ENCODE measurements at regions not wholly inside any gene's neighbourhood (a gene's known extent, or its start where the extent isn't known, plus 50 kb on each side); places are given as distances from the start of the nearest gene placed in this dataset.
"Not testable (repeated sequence)": the region's sequence is repeated elsewhere in the genome, so short reads cannot be mapped to it uniquely, and the experiment has no call there.

DNA sequence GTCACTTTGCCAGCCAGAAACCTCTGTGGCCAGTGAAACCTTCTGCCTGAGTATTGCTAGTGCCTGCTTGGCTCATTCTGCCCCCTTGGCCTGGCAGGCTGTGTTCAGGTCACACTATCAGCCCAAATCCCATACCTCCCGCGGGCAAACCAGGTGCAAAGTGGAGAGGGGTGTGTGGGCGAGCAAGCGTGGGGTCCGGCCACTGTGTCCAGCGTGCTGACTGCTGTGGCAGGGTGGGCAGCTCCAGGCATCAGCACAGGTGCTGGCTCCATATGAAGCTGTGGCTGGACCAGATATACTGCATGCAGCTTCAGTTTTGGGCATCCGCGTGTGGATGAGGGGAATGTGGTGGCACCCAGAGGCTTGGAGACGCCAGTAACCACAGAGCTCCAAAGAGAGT is 576.5 kb upstream of the EDIL3 start:
- Histone ChIP-seq H3K27me3 (ENCODE audit: control insufficient read depth in 1 of 2, insufficient read depth in 2 of 2, low read length in 2 of 2) (no peaks in the 10 kb centered on the region), H3K9ac (ENCODE audit: low read length) (no peak overlapping the region), H3K9me3 (ENCODE audit: low read length) (no peaks in the 10 kb centered on the region), H3K4me3 (ENCODE audit: low read depth in 1 of 2, low read length in 2 of 2) (no peak overlapping the region), H3K27ac (ENCODE audit: low read depth, low read length) (no peak overlapping the region), H3K4me1 (ENCODE audit: insufficient read depth, low read length) (no peaks in the 10 kb centered on the region), H3K36me3 (ENCODE audit: insufficient read depth, low read length) (no peaks in the 10 kb centered on the region)

DNA sequence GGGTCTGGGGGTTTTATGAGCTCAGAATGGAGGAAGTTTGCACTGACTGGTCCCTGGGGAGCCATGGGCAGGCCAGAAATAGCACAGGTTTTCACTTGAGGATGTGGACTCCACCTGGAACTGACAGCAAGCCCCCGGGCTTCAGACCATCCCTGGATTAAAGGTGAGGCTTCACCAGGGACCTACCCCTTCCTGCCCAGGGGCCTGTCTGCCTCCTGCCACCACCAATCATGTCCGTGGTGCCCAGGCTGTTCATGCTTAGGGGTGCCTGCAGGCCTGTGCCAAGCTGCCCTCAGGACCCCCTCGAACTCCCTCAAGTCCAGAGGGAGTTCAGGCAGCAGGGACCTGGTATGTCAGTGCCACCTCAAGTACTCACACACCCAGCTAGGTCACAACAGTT is 577.2 kb upstream of the EDIL3 start:
- Histone ChIP-seq H3K9ac (ENCODE audit: low read length) (no peak overlapping the region), H3K27ac (ENCODE audit: low read depth, low read length) (no peak overlapping the region), H3K4me1 (ENCODE audit: insufficient read depth, low read length) (no peaks in the 10 kb centered on the region), H3K27me3 (ENCODE audit: control insufficient read depth in 1 of 2, insufficient read depth in 2 of 2, low read length in 2 of 2) (no peaks in the 10 kb centered on the region), H3K9me3 (ENCODE audit: low read length) (no peaks in the 10 kb centered on the region), H3K4me3 (ENCODE audit: low read depth in 1 of 2, low read length in 2 of 2) (no peak overlapping the region), H3K36me3 (ENCODE audit: insufficient read depth, low read length) (no peaks in the 10 kb centered on the region)

DNA sequence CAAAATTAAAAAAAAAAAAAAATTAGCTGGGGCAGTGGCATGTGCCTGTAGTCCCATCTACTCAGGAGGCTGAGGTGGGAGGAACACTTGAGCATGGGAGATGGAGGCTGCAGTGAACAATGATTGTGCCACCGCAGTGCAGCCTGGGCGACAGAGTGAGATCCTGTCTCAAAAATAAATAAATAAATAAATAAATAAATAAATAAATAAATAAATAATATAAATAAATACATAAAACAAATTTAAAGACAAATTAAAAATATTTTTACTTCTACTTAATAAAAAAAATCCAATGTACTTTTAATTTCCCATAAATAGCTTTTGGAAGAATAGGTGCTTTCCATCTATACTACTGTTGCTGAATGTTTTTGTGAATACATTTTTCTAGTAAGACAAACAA is 598.4 kb upstream of the EDIL3 start:
- Histone ChIP-seq H3K9ac (ENCODE audit: low read length) (no peak overlapping the region), H3K9me3 (ENCODE audit: low read length) (no peaks in the 10 kb centered on the region), H3K4me3 (ENCODE audit: low read depth in 1 of 2, low read length in 2 of 2) (no peak overlapping the region), H3K4me1 (ENCODE audit: insufficient read depth, low read length) (no peaks in the 10 kb centered on the region), H3K27ac (ENCODE audit: low read depth, low read length) (no peak overlapping the region), H3K27me3 (ENCODE audit: control insufficient read depth in 1 of 2, insufficient read depth in 2 of 2, low read length in 2 of 2) (no peaks in the 10 kb centered on the region), H3K36me3 (ENCODE audit: insufficient read depth, low read length) (no peaks in the 10 kb centered on the region)

DNA sequence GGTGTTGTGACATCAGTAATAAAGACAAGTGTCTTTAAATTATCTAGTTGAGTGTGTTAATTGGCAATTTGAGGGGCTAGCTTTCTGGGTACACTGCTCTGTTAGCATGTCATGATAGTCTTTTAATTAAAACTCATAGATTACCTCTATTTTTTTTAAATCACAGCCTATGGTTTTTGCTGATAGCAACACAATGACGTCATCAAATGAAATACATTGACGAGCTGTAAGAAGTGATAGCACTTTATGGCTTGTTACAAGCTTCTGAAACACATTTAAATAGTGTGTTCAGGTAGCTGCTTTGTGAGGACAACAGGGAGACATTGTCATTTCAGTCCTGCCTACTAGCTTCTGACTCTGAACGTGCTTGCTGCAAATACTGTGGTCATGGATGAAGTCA is 600.5 kb upstream of the EDIL3 start:
- Histone ChIP-seq H3K27me3 (ENCODE audit: control insufficient read depth in 1 of 2, insufficient read depth in 2 of 2, low read length in 2 of 2) (no peaks in the 10 kb centered on the region), H3K27ac (ENCODE audit: low read depth, low read length) (no peak overlapping the region), H3K4me3 (ENCODE audit: low read depth in 1 of 2, low read length in 2 of 2) (no peak overlapping the region), H3K36me3 (ENCODE audit: insufficient read depth, low read length) (no peaks in the 10 kb centered on the region), H3K4me1 (ENCODE audit: insufficient read depth, low read length) (no peaks in the 10 kb centered on the region), H3K9ac (ENCODE audit: low read length) (no peak overlapping the region), H3K9me3 (ENCODE audit: low read length) (no peaks in the 10 kb centered on the region)

DNA sequence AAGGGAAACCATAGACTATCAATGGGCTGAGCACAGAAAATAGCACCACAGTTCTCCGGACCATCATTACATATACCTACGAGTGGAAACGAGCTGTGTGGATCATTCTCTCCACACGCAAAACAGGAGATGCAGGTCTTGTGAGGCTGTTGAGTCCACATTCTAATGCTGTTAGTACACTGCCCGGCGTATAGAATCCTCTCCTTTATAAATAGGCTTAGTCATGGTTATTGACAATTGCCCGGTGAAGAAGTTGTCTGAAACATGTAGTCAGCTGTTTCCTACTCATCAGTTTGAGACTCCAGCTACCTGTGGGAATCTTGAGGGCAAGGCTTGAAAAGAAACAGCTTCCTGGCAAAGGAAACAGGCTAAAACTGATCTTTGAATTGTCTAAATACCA is 602.0 kb upstream of the EDIL3 start:
- Histone ChIP-seq H3K4me1 (ENCODE audit: insufficient read depth, low read length) (no peaks in the 10 kb centered on the region), H3K4me3 (ENCODE audit: low read depth in 1 of 2, low read length in 2 of 2) (no peak overlapping the region), H3K27me3 (ENCODE audit: control insufficient read depth in 1 of 2, insufficient read depth in 2 of 2, low read length in 2 of 2) (no peaks in the 10 kb centered on the region), H3K27ac (ENCODE audit: low read depth, low read length) (no peak overlapping the region), H3K9me3 (ENCODE audit: low read length) (no peaks in the 10 kb centered on the region), H3K36me3 (ENCODE audit: insufficient read depth, low read length) (no peaks in the 10 kb centered on the region), H3K9ac (ENCODE audit: low read length) (no peak overlapping the region)

DNA sequence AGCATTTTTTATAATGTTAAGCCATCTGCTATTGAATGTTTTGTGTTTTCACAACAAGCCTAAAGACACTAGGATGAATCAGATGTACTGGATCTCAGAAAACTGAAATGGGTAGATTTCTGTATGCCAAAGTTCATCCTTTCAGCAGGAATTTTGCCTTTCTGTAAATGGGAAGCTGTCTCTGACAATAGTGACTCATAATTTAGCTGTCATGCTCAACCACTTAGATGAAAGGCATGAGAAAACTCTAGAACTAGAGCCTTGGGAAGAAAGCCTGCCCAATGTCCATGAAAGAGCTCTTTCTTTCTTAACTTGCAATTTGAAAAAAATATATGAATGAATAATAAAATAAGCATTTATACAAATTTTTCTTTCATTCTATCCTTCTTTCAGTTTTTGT is 616.0 kb upstream of the EDIL3 start:
- H3K36me3 ChIP-seq (ENCODE audit: insufficient read depth, low read length): no peaks in the 10 kb centered on the region
- H3K9me3 ChIP-seq (ENCODE audit: low read length): no peaks in the 10 kb centered on the region
- no peak overlapping the region for H3K9ac ChIP-seq (ENCODE audit: low read length)
- no peak overlapping the region for H3K27ac ChIP-seq (ENCODE audit: low read depth, low read length)
- H3K27me3 ChIP-seq (ENCODE audit: control insufficient read depth in 1 of 2, insufficient read depth in 2 of 2, low read length in 2 of 2): no peaks in the 10 kb centered on the region
- no peak overlapping the region for H3K4me3 ChIP-seq (ENCODE audit: low read depth in 1 of 2, low read length in 2 of 2)
- no peaks in the 10 kb centered on the region for H3K4me1 ChIP-seq (ENCODE audit: insufficient read depth, low read length)

DNA sequence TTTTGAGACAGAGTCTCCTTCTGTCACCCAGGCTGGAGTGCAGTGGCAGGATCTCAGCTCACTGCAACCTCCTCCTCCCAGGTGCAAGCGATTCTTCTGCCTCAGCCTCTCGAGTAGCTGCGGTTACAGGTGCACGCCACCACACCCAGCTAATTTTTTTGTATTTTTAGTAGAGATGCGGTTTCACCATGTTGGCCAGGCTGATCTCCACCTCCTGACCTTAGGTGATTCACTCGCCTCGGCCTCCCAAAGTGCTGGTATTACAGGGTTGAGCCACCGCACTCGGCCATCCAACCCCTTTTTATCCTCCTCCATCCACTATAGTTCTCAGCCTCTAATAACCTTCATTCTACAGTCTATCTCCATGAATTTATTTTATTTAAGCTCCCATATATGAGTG is 617.3 kb upstream of the EDIL3 start:
- H3K27ac ChIP-seq (ENCODE audit: low read depth, low read length); H3K9me3 ChIP-seq (ENCODE audit: low read length); H3K9ac ChIP-seq (ENCODE audit: low read length); H3K4me1 ChIP-seq (ENCODE audit: insufficient read depth, low read length); H3K4me3 ChIP-seq (ENCODE audit: low read depth in 1 of 2, low read length in 2 of 2); H3K27me3 ChIP-seq (ENCODE audit: control insufficient read depth in 1 of 2, insufficient read depth in 2 of 2, low read length in 2 of 2); H3K36me3 ChIP-seq (ENCODE audit: insufficient read depth, low read length): not testable (repeated sequence)

DNA sequence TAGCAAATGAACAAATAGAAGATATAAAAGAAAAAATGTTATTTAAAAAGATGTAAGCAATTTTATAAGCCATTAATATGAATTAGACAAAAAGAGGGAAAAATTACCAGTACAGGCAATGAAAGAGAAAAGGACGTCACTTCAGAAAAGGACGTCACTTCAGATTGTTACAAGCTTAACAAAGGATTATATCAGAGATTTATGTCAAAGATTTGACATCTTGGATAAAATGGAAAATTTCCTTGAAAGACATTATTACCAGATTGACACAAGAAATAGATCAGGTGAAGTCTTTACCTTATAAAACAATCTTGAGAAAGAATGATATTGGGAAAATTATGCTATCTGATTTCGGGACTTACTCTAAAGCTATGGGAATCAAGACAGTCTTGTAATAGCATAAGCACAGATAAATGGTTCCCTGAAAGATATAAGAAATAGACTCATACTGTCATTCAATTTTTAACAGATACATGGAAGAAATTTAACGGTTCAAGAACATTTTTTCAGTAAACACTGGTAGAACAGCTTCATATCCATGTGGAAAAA is 625.4 kb upstream of the EDIL3 start:
- Histone ChIP-seq H3K4me3 (ENCODE audit: low read depth in 1 of 2, low read length in 2 of 2) (no peak overlapping the region), H3K4me1 (ENCODE audit: insufficient read depth, low read length) (no peaks in the 10 kb centered on the region), H3K9me3 (ENCODE audit: low read length) (no peaks in the 10 kb centered on the region), H3K9ac (ENCODE audit: low read length) (no peak overlapping the region), H3K27me3 (ENCODE audit: control insufficient read depth in 1 of 2, insufficient read depth in 2 of 2, low read length in 2 of 2) (no peaks in the 10 kb centered on the region), H3K36me3 (ENCODE audit: insufficient read depth, low read length) (no peaks in the 10 kb centered on the region), H3K27ac (ENCODE audit: low read depth, low read length) (no peak overlapping the region)

DNA sequence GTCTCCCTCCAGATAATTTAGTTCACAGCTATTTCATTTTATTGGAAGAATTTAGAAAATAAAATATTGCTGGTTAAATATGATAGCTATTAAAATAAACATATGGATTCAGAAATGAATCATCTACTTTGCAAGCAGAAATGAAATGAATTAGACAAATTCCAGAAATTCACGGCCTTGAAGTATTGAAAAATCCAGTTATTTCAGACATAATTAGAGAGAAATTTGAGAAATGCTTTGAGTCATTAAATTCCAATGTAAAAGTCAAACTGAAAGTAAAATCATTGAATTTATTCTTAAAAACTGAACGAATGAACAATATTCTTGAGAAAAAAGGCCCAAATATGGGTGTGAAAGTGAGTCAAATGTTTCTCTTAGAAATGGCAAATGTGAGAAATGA is 632.6 kb upstream of the EDIL3 start:
- Histone ChIP-seq H3K27ac (ENCODE audit: low read depth, low read length) (no peak overlapping the region), H3K9me3 (ENCODE audit: low read length) (no peaks in the 10 kb centered on the region), H3K4me3 (ENCODE audit: low read depth in 1 of 2, low read length in 2 of 2) (no peak overlapping the region), H3K9ac (ENCODE audit: low read length) (no peak overlapping the region), H3K36me3 (ENCODE audit: insufficient read depth, low read length) (no peaks in the 10 kb centered on the region), H3K4me1 (ENCODE audit: insufficient read depth, low read length) (no peaks in the 10 kb centered on the region), H3K27me3 (ENCODE audit: control insufficient read depth in 1 of 2, insufficient read depth in 2 of 2, low read length in 2 of 2) (no peaks in the 10 kb centered on the region)

DNA sequence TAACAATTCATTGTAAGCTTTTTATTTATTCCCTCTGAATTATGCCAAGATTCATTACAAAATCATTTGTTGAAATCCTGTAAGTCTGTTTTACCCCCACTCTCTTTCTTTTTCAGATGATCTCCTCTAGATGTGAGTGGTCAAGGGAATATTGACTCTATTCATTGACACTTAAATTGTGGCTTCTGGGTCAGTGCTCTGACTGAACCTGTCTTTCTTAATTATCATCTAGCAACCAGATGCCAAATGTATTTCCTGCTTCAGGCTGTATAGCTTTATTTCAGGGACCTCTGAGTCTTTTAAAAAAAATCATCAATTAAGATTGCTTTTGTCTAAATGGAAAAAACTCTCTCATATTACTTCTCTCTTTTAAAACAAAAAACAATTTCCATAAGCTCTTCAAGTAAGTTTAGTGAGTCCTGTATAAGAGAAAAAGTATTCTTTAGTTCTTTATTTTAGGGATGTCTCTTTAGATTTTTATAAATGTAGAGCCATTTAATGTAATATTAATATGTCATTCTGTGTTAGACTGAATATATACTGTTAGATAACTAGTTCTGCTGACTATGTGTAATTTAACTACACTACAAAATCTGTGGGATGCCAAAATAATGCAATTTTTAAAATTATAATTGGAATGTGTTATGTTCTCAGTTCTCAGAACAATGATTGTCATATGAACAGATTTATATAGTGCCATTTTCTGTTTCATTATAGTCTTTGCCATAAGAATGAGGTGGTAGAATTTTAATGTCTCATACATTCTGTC is 645.8 kb upstream of the EDIL3 start:
- no peak overlapping the region for H3K4me3 ChIP-seq (ENCODE audit: low read depth in 1 of 2, low read length in 2 of 2)
- no peak overlapping the region for H3K27ac ChIP-seq (ENCODE audit: low read depth, low read length)
- no peak overlapping the region for H3K9ac ChIP-seq (ENCODE audit: low read length)
- no peaks in the 10 kb centered on the region for H3K4me1 ChIP-seq (ENCODE audit: insufficient read depth, low read length)
- no peaks in the 10 kb centered on the region for H3K9me3 ChIP-seq (ENCODE audit: low read length)
- H3K36me3 ChIP-seq (ENCODE audit: insufficient read depth, low read length): no peaks in the 10 kb centered on the region
- no peaks in the 10 kb centered on the region for H3K27me3 ChIP-seq (ENCODE audit: control insufficient read depth in 1 of 2, insufficient read depth in 2 of 2, low read length in 2 of 2)

DNA sequence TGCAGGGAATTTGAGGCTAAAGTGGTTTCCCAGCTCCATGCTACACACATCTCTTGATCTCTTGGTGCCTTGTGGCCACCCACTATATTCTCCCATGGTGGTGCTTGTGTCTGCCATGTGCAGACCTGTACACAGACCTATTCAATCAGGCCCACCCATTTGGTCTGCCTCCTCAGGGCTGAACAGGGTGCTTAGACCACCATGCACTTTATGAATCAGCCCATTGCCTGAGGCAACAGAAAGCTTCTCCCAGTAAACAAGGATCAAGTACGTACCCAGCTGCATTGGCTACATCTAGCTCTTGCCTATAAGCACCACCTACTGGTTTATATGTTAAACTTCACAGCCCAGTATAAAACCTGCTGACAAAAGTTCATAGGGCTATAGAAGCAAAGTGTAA is 664.3 kb upstream of the EDIL3 start:
- H3K36me3 ChIP-seq (ENCODE audit: insufficient read depth, low read length): no peaks in the 10 kb centered on the region
- H3K27ac ChIP-seq (ENCODE audit: low read depth, low read length): no peak overlapping the region
- no peaks in the 10 kb centered on the region for H3K4me1 ChIP-seq (ENCODE audit: insufficient read depth, low read length)
- H3K4me3 ChIP-seq (ENCODE audit: low read depth in 1 of 2, low read length in 2 of 2): no peak overlapping the region
- no peaks in the 10 kb centered on the region for H3K9me3 ChIP-seq (ENCODE audit: low read length)
- H3K27me3 ChIP-seq (ENCODE audit: control insufficient read depth in 1 of 2, insufficient read depth in 2 of 2, low read length in 2 of 2): no peaks in the 10 kb centered on the region
- H3K9ac ChIP-seq (ENCODE audit: low read length): no peak overlapping the region

DNA sequence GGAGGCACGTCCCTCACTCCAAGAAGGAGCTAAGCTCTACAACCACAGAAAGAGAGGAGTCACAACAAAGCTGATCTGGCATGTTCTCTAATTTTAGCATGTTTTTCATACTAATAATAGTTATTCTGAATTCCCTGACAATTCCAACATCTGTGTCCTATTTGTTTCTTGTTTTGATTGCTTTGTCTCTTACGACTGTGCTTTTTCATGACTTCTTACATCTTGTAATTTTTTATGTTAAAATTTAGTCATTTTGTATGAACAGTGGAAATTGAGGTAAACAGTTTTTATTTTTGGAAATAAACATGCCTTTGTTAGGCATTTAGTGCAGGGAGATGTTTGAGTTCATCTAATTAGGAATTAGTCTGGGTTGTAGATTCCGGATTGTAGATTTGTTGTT is 668.1 kb upstream of the EDIL3 start:
- H3K27me3 ChIP-seq (ENCODE audit: control insufficient read depth in 1 of 2, insufficient read depth in 2 of 2, low read length in 2 of 2): no peaks in the 10 kb centered on the region
- H3K27ac ChIP-seq (ENCODE audit: low read depth, low read length): no peak overlapping the region
- H3K36me3 ChIP-seq (ENCODE audit: insufficient read depth, low read length): no peaks in the 10 kb centered on the region
- no peak overlapping the region for H3K4me3 ChIP-seq (ENCODE audit: low read depth in 1 of 2, low read length in 2 of 2)
- H3K9ac ChIP-seq (ENCODE audit: low read length): no peak overlapping the region
- H3K4me1 ChIP-seq (ENCODE audit: insufficient read depth, low read length): no peaks in the 10 kb centered on the region
- H3K9me3 ChIP-seq (ENCODE audit: low read length): no peaks in the 10 kb centered on the region
